ENCODE measurements at regions not wholly inside any gene's neighbourhood (a gene's known extent, or its start where the extent isn't known, plus 50 kb on each side); places are given as distances from the start of the nearest gene placed in this dataset.
"Not testable (repeated sequence)": the region's sequence is repeated elsewhere in the genome, so short reads cannot be mapped to it uniquely, and the experiment has no call there.

DNA sequence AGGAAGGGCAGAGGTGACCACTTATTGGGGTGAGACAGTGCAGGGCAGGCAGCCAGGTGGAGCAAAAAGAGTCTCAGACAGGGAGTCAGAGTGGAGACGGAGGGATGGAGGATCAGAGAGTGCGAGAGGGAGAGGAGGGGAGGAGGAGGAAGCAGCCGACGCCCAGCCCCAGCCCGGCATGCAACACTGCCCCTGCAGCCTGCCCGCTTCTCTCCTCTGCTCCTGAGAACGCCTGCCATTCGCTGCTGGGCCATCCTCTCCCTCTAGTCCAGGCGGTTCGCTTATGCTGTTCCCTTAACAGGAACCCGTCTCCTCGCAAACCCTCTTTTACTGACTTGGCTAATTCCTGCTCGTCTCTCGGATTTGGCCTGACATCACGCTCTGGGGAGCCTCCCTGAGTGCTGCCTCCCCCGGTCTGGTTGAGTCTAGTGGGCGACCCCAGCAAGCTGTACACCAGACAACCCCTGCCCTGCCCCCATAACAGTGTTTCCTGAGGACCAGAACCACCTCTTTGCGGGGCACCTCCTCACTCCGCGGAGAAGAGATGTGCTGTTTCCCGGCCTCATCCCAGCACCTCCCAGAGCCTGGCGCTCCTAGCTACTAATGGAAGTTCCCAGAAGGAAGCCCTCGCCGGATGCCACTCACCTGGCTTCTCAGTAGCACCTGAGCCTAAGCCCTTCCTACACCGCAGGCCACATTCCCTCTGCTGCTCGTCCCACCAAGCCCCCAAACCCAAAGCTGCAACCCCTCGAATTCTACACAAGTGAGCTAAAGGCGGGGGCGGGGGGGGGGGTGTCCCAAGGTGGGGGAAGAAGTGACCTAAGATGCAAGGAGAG lies 61.2 kb upstream of the CCL1 start:
- Mint-ChIP-seq H3K4me3 (peak overlapping the region; percentile 72), H3K4me1 (peaks cover 4% of the 10 kb centered on the region), H3K36me3 (ENCODE audit: low read depth) (peaks cover 2% of the 10 kb centered on the region), H3K27ac (no peak overlapping the region), H3K27me3 (peaks cover 67% of the 10 kb centered on the region)
- no peaks in the 10 kb centered on the region for H3K9me3 ChIP-seq (ENCODE audit: control insufficient read depth, low read length, poor library complexity, severe bottlenecking)
- DNase-seq (no peak), ATAC-seq (no peak)

DNA sequence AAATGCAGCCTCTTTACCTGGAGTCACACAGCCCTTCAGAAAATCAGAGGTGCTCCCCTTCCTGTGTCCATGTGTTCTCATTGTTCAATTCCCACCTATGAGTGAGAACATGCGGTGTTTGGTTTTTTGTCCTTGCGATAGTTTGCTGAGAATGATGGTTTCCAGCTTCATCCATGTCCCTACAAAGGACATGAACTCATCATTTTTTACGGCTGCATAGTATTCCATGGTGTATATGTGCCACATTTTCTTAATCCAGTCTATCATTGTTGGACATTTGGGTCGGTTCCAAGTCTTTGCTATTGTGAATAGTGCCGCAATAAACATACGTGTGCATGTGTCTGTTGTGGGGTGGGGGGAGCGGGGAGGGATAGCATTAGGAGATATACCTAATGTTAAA lies 60.3 kb upstream of the CCL1 start:
- not testable (repeated sequence) for H3K27ac Mint-ChIP-seq; H3K4me1 Mint-ChIP-seq; H3K36me3 Mint-ChIP-seq (ENCODE audit: low read depth); DNase-seq; ATAC-seq; H3K9me3 ChIP-seq (ENCODE audit: control insufficient read depth, low read length, poor library complexity, severe bottlenecking)
- H3K4me3 Mint-ChIP-seq: peak overlapping the region; percentile 72
- peaks cover 66% of the 10 kb centered on the region for H3K27me3 Mint-ChIP-seq

DNA sequence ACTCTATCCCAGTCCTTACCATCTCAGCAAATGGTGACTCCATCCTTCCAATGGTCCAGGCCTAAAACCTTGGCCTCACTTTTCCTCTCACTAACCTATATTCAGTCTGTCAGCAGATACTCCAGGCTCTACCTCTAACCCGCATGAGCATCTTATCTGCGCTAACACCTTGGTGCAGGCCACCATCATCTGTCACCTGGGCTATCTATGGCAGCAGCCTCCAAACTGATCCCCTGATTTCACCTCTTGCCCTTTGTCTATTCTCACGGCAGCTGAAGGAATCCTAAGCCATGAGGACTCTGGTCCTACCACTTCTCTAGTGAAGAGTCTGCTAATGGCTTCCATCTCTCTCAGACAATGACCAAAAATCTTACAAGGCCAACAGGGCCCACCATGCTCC lies 57.9 kb upstream of the CCL1 start:
- H3K9me3 ChIP-seq (ENCODE audit: control insufficient read depth, low read length, poor library complexity, severe bottlenecking): no peaks in the 10 kb centered on the region
- no peak overlapping the region for H3K27ac Mint-ChIP-seq
- H3K27me3 Mint-ChIP-seq: peaks cover 80% of the 10 kb centered on the region
- no peaks in the 10 kb centered on the region for H3K36me3 Mint-ChIP-seq (ENCODE audit: low read depth)
- no peak for ATAC-seq
- DNase-seq: no peak
- H3K4me1 Mint-ChIP-seq: peaks cover 4% of the 10 kb centered on the region
- H3K4me3 Mint-ChIP-seq: peak overlapping the region; percentile 43

DNA sequence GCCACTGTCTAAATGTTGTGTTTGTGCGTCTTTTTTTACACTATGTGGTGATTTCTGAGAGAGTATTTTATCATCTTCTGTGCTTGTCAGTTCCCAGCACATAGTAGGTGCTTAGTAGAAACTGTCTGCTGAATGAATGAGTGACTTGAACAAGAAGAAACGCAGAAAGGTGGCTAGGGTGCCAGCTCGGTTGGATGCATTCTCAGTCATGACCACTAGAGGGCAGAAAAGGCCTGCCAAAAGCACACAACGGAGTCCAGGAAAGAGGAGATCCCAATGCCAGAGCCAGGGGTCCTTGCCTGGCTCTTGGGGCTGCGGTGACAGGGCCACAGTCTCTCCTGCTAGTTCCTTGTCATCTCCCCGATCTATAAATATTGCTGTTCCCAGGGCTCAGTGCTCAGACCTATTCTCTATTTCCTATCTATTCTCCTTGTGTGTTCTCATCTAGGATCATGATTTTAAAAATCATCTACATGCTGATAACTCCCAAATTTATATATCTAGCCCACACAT lies 57.3 kb upstream of the CCL1 start:
- Mint-ChIP-seq H3K4me1 (peaks cover 4% of the 10 kb centered on the region), H3K27me3 (peaks cover 83% of the 10 kb centered on the region), H3K4me3 (no peak overlapping the region), H3K36me3 (ENCODE audit: low read depth) (no peaks in the 10 kb centered on the region), H3K27ac (no peak overlapping the region)
- ATAC-seq (no peak), DNase-seq (peak; percentile 33 to 61 (median 37))
- H3K9me3 ChIP-seq (ENCODE audit: control insufficient read depth, low read length, poor library complexity, severe bottlenecking): no peaks in the 10 kb centered on the region

DNA sequence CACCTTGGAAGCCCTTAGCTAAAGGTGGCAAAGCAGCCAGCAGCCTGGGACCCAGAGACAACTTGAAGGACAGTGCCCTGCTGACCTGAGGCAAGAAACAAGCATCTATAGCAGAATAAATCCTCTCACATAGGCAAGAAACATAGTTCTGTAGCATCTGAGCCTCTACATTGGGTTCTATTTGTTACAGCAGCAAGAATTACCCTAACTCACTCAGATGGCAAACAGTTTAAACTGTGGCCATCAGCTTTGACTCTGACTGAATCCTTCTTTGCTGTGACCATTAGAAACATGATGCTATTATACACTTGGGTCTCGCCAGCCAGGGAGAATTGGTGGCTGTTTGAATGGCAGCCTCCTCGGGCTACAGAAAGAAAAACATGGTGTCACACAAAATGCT lies 53.1 kb upstream of the CCL1 start:
- Mint-ChIP-seq H3K4me1 (peaks cover 4% of the 10 kb centered on the region), H3K4me3 (no peak overlapping the region), H3K27me3 (peaks cover 85% of the 10 kb centered on the region), H3K27ac (no peak overlapping the region), H3K36me3 (ENCODE audit: low read depth) (no peaks in the 10 kb centered on the region)
- H3K9me3 ChIP-seq (ENCODE audit: control insufficient read depth, low read length, poor library complexity, severe bottlenecking): no peaks in the 10 kb centered on the region
- no peak for ATAC-seq
- no peak for DNase-seq

DNA sequence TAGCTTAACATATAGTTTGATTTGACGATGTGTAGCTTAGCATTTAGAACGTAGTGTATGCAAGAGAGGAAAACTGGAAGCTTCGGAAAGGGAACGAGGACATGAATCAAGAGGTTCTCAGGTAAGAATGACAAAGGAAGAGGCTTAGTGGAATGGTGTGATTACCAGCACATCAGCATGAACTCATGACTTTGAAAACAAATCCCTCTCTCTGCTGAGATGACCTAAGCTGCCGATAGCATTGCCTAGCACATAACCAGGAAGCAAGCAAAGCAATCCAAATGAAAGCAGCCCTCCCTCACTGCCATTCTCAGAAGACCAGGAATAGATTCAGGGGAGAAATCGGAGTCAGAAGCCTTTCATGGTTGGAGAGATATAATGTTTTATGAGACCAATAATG lies 51.3 kb upstream of the CCL1 start:
- Mint-ChIP-seq H3K4me3 (no peak overlapping the region), H3K27me3 (peaks cover 86% of the 10 kb centered on the region), H3K36me3 (ENCODE audit: low read depth) (peaks cover 2% of the 10 kb centered on the region), H3K27ac (no peak overlapping the region), H3K4me1 (peaks cover 7% of the 10 kb centered on the region)
- ATAC-seq: no peak
- H3K9me3 ChIP-seq (ENCODE audit: control insufficient read depth, low read length, poor library complexity, severe bottlenecking): no peaks in the 10 kb centered on the region
- DNase-seq: no peak

DNA sequence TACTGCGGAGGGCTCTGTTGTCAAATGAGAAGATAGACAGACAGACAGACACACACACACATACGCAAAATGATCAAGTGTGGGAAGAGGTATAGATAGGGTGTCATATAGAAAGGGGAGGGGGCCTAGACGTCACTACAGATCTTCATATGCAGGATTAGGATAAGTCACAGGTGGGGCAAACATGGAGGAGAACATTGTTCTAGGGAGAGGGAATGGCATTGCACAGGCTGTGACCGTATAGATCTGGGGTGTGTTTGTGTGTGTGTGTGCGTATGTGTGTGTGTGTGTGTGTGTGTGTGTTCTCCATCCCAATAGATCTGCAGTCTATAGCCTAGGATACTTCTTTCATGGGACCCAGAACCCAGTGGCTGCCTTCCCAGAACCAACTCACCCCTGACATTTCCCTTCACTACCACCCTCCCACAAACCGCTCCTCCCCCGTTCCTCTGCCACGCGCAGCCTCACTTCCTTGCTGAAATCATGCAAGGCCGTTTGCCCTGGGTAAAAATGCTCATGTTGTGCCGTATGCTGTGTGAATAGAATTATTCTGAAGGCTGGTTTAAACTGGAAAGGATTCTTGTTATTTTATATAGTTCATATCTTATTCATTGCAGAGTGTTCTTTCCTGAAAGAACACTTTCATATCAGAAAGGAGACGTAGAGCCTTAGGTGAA lies 50.5 kb upstream of the CCL1 start:
- Mint-ChIP-seq H3K36me3 (ENCODE audit: low read depth) (peaks cover 2% of the 10 kb centered on the region), H3K4me3 (no peak overlapping the region), H3K27ac (no peak overlapping the region), H3K4me1 (peaks cover 7% of the 10 kb centered on the region), H3K27me3 (peaks cover 88% of the 10 kb centered on the region)
- no peak for DNase-seq
- no peaks in the 10 kb centered on the region for H3K9me3 ChIP-seq (ENCODE audit: control insufficient read depth, low read length, poor library complexity, severe bottlenecking)
- no peak for ATAC-seq

DNA sequence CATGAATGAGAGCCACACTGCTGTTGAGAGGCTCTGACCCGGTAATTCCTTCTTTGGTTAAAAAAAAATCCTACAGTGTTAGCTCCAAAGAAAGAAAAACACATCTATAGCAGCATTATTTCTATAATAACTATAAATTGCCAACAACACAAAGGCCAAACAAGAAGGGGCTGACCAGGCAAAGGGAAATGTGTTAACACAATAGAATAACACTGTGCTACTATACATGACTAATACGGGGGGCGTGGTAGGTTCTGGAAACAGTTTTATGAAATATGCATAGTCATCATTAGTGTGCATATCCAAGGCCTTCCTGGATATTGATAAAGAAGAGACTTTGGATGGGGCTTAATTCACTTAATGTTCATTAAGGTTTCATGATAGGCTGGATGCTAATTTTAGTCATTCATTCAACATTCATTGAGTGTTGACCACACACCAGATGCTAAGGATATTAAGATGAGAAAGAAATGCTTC lies 50.0 kb upstream of the CCL1 start:
- Mint-ChIP-seq H3K36me3 (ENCODE audit: low read depth) (peaks cover 2% of the 10 kb centered on the region), H3K27me3 (peaks cover 88% of the 10 kb centered on the region), H3K27ac (no peak overlapping the region), H3K4me1 (peaks cover 7% of the 10 kb centered on the region), H3K4me3 (no peak overlapping the region)
- ATAC-seq (no peak), DNase-seq (no peak)
- no peaks in the 10 kb centered on the region for H3K9me3 ChIP-seq (ENCODE audit: control insufficient read depth, low read length, poor library complexity, severe bottlenecking)

All from T-helper 17 cell (primary cell).